H1 (cell line): ENCODE measurements at regions not wholly inside any gene's neighbourhood (a gene's known extent, or its start where the extent isn't known, plus 50 kb on each side); places are given as distances from the start of the nearest gene placed in this dataset.

Experiments
- CTCF ChIA-PET: fragments of 300-600 bp; sonication (Branson Sonifier 250); formaldehyde crosslinking; loops from one replicate; lab custom pipeline; 2021; ENCODE audit not compliant: partially characterized antibody; lab: Charles Lee
- POLR2A ChIA-PET: fragments of 300-600 bp; sonication (Branson Sonifier 250); formaldehyde crosslinking; loops from one replicate; lab custom pipeline; 2021; ENCODE audit warnings: inconsistent platforms; ENCODE audit not compliant: partially characterized antibody; lab: Charles Lee
- DNase-seq, 2 experiments: peaks; one replicate each; pipeline versions ENCODE4 v3.0.0 to v3.0.0-alpha.2; 2010 to 2022; ENCODE audit warnings: low spot score in 2 of 2, low read depth in 1 of 2, mixed read lengths in 1 of 2
- FAIRE-seq: peaks from 2 replicates; lab custom pipeline; 2011; peaks lifted over from hg19 to GRCh38; lab: Jason Lieb, UNC
- H2AFZ ChIP-seq: 2 replicates; pipeline ENCODE4 v1.8.1; 2012; ENCODE audit warnings: low read length, inconsistent platforms
- H2AK5ac ChIP-seq: 2 replicates; pipeline ENCODE4 v1.6.1; 2013; ENCODE audit warnings: low read depth, low read length
- H2BK120ac ChIP-seq: replicated peaks from 2 replicates; pipeline ENCODE3; 2013; ENCODE audit warnings: low read depth, low read length, inconsistent platforms
- H2BK12ac ChIP-seq: 2 replicates; pipeline ENCODE4 v1.6.1; 2013; ENCODE audit warnings: low read depth, low read length
- H2BK15ac ChIP-seq: 2 replicates; pipeline ENCODE4 v1.6.1; 2013; ENCODE audit warnings: low read length
- H2BK20ac ChIP-seq: 2 replicates; pipeline ENCODE4 v1.6.1; 2013; ENCODE audit warnings: low read length
- H2BK5ac ChIP-seq: 2 replicates; pipeline ENCODE4 v1.6.1; 2013; ENCODE audit warnings: low read depth, low read length
- H3K14ac ChIP-seq: 2 replicates; pipeline ENCODE4 v1.6.1; 2013; ENCODE audit warnings: inconsistent platforms; ENCODE audit not compliant: insufficient read length
- H3K18ac ChIP-seq: 2 replicates; pipeline ENCODE4 v1.6.1; 2013; ENCODE audit warnings: low read length; ENCODE audit errors: extremely low read depth
- H3K23ac ChIP-seq: 2 replicates; pipeline ENCODE4 v1.6.1; 2013; ENCODE audit warnings: inconsistent platforms; ENCODE audit not compliant: insufficient read length
- H3K23me2 ChIP-seq: 2 replicates; pipeline ENCODE4 v1.6.1; 2013; ENCODE audit warnings: low read depth, low read length
- H3K27ac ChIP-seq: 2 replicates; pipeline ENCODE4 v1.6.1; 2011; ENCODE audit warnings: low read depth, low read length, inconsistent platforms
- H3K27me3 ChIP-seq, 4 experiments: replicated peaks in 1 of 4; 1 replicate in 1 of 4; 2 replicates in 3 of 4; pipeline versions ENCODE4 v1.6.1 to v1.8.1; 2011 to 2013; ENCODE audit warnings: low read length in 3 of 4, mild to moderate bottlenecking in 3 of 4, inconsistent platforms in 2 of 4, mixed read lengths in 2 of 4, moderate library complexity in 1 of 4; ENCODE audit not compliant: control insufficient read depth in 3 of 4, insufficient read depth in 3 of 4; ENCODE audit errors: extremely low read depth in 1 of 4
- H3K36me3 ChIP-seq, 4 experiments: 2 replicates each; pipeline versions ENCODE4 v1.6.1 to v1.8.1; 2011 to 2013; ENCODE audit warnings: mild to moderate bottlenecking in 4 of 4, low read length in 3 of 4, moderate library complexity in 2 of 4, control low read depth in 1 of 4, inconsistent platforms in 1 of 4; ENCODE audit not compliant: insufficient read depth in 4 of 4, control insufficient read depth in 2 of 4
- H3K4ac ChIP-seq: replicated peaks from 2 replicates; pipeline ENCODE3; 2013; ENCODE audit warnings: low read length, low read depth, mixed read lengths, inconsistent platforms; ENCODE audit not compliant: insufficient read length
- H3K4me1 ChIP-seq, 4 experiments: replicated peaks in 1 of 4; 1 replicate in 1 of 4; 2 replicates in 3 of 4; pipeline versions ENCODE4 v1.6.1 to v1.8.1; 2011 to 2013; ENCODE audit warnings: low read length in 3 of 4, inconsistent platforms in 2 of 4, mixed read lengths in 1 of 4; ENCODE audit not compliant: insufficient read depth in 4 of 4, control insufficient read depth in 3 of 4
- H3K4me2 ChIP-seq, 2 experiments: 2 replicates each; pipeline versions ENCODE4 v1.6.1 to v1.8.1; 2011 to 2013; ENCODE audit warnings: low read depth in 2 of 2, low read length in 2 of 2, control low read depth in 1 of 2, inconsistent platforms in 1 of 2, mild to moderate bottlenecking in 1 of 2; ENCODE audit not compliant: insufficient read depth in 1 of 2
- H3K4me3 ChIP-seq, 4 experiments: fragments of 200-600, 300-600 bp in 1 of 4; sonication (generic), shearing (Covaris generic), sonication (Bioruptor Twin) in 1 of 4; 2 replicates each; pipeline versions ENCODE4 v1.5.1 to v1.8.1; 2011 to 2016; ENCODE audit warnings: low read length in 4 of 4, low read depth in 3 of 4, control low read depth in 2 of 4, inconsistent platforms in 2 of 4, mild to moderate bottlenecking in 2 of 4, mixed read lengths in 1 of 4, moderate library complexity in 1 of 4; ENCODE audit not compliant: insufficient read depth in 2 of 4; ENCODE audit errors: extremely low read depth in 1 of 4
- H3K56ac ChIP-seq: replicated peaks from 2 replicates; pipeline ENCODE3; 2013; ENCODE audit warnings: low read depth, mild to moderate bottlenecking, mixed read lengths, low read length, inconsistent platforms; ENCODE audit not compliant: insufficient read length
- H3K79me1 ChIP-seq: 2 replicates; pipeline ENCODE4 v1.6.1; 2013; ENCODE audit warnings: low read depth, low read length, control low read depth
- H3K79me2 ChIP-seq, 2 experiments: 2 replicates each; pipeline versions ENCODE4 v1.6.1 to v1.8.1; 2012 to 2013; ENCODE audit warnings: low read length in 2 of 2, mild to moderate bottlenecking in 2 of 2, inconsistent platforms in 1 of 2; ENCODE audit not compliant: insufficient read depth in 2 of 2, control insufficient read depth in 1 of 2
- H3K9ac ChIP-seq, 4 experiments: replicated peaks in 1 of 4; 1 replicate in 1 of 4; 2 replicates in 3 of 4; pipeline versions ENCODE4 v1.6.1 to v1.8.1; 2011 to 2013; ENCODE audit warnings: low read depth in 3 of 4, low read length in 3 of 4, control low read depth in 2 of 4, mild to moderate bottlenecking in 2 of 4, moderate library complexity in 2 of 4, inconsistent platforms in 1 of 4; ENCODE audit errors: extremely low read depth in 1 of 4
- H3K9me3 ChIP-seq, 2 experiments: 2 replicates each; pipeline versions ENCODE4 v1.6.1 to v1.8.1; 2012 to 2013; ENCODE audit warnings: mild to moderate bottlenecking in 2 of 2, moderate library complexity in 2 of 2, control low read depth in 1 of 2, inconsistent platforms in 1 of 2, low read depth in 1 of 2, low read length in 1 of 2, mixed read lengths in 1 of 2; ENCODE audit not compliant: insufficient read depth in 2 of 2
- H4K20me1 ChIP-seq, 2 experiments: replicated peaks in 1 of 2; 2 replicates each; pipeline versions ENCODE3 to v1.8.1; 2011 to 2013; ENCODE audit warnings: inconsistent platforms in 2 of 2, low read length in 2 of 2, mild to moderate bottlenecking in 1 of 2; ENCODE audit not compliant: insufficient read depth in 2 of 2, control insufficient read depth in 1 of 2
- H4K5ac ChIP-seq: 2 replicates; pipeline ENCODE4 v1.6.1; 2013; ENCODE audit warnings: low read length, low read depth, mixed read lengths, inconsistent platforms; ENCODE audit not compliant: insufficient read length
- H4K8ac ChIP-seq: 2 replicates; pipeline ENCODE4 v1.8.0; 2013; ENCODE audit warnings: mild to moderate bottlenecking, moderate library complexity, low read length, inconsistent platforms; ENCODE audit not compliant: insufficient read depth; ENCODE audit errors: extremely low read depth
- H4K91ac ChIP-seq: replicated peaks from 2 replicates; pipeline ENCODE3; 2013; ENCODE audit warnings: low read length, mixed read lengths, inconsistent platforms; ENCODE audit not compliant: insufficient read length
- BACH1 ChIP-seq: IDR thresholded peaks from 2 replicates; pipeline ENCODE4 v1.6.1; 2012; ENCODE audit warnings: low read length, improper control_type of control experiment
- CEBPB ChIP-seq: IDR thresholded peaks from 2 replicates; pipeline ENCODE4 v1.6.1; 2012; ENCODE audit warnings: low read depth, low read length
- RFX5 ChIP-seq: IDR thresholded peaks from 2 replicates; pipeline ENCODE4 v1.6.1; 2011; ENCODE audit warnings: low read depth, low read length, improper control_type of control experiment, borderline replicate concordance
- TF ChIP-seq, protein P1 (sequence below): IDR thresholded peaks from 2 replicates; pipeline ENCODE4 v1.6.1; 2012; ENCODE audit warnings: low read length, inconsistent platforms

DNA sequence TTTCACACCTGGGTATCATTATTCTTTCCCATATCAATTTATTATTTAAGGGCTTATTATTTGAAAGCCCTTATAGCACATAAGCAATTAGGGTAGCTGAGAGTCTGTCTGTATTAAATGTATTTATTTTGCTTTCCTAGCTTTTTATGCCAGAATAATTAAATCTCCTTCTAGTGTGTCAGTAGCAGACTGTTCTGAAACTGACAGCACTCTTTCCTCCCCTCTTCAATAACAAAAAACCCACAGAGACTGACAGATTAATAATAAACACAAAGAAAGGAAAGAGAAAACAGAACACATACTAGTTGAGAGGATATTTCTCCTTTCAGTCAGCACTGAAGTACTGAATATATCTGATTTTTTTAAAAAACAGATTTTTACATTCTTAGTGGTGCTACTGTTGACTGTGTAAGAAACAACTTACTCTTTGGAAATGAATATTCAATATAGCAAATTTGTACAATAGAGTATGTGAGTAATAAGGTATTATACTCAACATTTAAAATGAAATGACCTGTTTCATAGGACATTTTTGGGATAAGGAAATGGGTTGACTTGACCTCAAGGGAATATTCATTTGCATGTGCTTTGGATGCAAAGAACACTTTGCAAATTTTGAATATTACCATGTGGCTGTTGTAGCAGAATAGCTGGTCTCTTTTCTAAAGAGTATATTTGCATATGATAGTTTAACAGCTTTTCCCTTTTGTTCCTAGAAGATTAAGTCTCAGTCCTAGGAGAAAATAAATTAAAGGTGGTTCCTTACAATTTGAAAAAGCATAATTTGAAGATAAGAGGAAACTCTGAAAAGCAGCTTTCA is 208.3 kb downstream of the SPATA31D1 start:
- H2BK12ac ChIP-seq: no peak overlapping the region
- H3K14ac ChIP-seq: no peak overlapping the region
- no peaks in the 10 kb centered on the region for H3K27me3 ChIP-seq
- H4K91ac ChIP-seq: no peak overlapping the region
- no peaks in the 10 kb centered on the region for H3K23me2 ChIP-seq
- ChIA-PET CTCF (no interaction called here), POLR2A (no interaction called here)
- no peaks in the 10 kb centered on the region for H4K20me1 ChIP-seq
- FAIRE-seq: no peak
- no peak overlapping the region for H2BK120ac ChIP-seq
- TF ChIP-seq, protein P1, sequence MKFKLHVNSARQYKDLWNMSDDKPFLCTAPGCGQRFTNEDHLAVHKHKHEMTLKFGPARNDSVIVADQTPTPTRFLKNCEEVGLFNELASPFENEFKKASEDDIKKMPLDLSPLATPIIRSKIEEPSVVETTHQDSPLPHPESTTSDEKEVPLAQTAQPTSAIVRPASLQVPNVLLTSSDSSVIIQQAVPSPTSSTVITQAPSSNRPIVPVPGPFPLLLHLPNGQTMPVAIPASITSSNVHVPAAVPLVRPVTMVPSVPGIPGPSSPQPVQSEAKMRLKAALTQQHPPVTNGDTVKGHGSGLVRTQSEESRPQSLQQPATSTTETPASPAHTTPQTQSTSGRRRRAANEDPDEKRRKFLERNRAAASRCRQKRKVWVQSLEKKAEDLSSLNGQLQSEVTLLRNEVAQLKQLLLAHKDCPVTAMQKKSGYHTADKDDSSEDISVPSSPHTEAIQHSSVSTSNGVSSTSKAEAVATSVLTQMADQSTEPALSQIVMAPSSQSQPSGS: no peak
- TF ChIP-seq BACH1: no peak
- TF ChIP-seq RFX5: no peak
- TF ChIP-seq CEBPB: no peak
- no peak overlapping the region for H2BK15ac ChIP-seq
- H3K4me2 ChIP-seq: no peak overlapping the region
- H3K4ac ChIP-seq: no peak overlapping the region
- no peaks in the 10 kb centered on the region for H3K79me2 ChIP-seq
- peaks cover 0 to 8% of the 10 kb centered on the region in 2 experiments; a peak in 2 of 4 replicates for H3K9me3 ChIP-seq
- no peaks in the 10 kb centered on the region for H3K79me1 ChIP-seq
- H4K5ac ChIP-seq: no peak overlapping the region
- H3K9ac ChIP-seq: no peak overlapping the region
- H2BK5ac ChIP-seq: no peak overlapping the region
- H3K56ac ChIP-seq: no peak overlapping the region
- H3K36me3 ChIP-seq: no peaks in the 10 kb centered on the region; a peak in 1 of 8 replicates
- H3K27ac ChIP-seq: no peak overlapping the region
- peaks cover 0 to 3% (median 0%) of the 10 kb centered on the region in 4 experiments; a peak in 1 of 7 replicates for H3K4me1 ChIP-seq
- H2AK5ac ChIP-seq: no peak overlapping the region
- peak overlapping the region in 1 of 4 experiments; percentile 25; a peak in 1 of 8 replicates for H3K4me3 ChIP-seq
- no peak for DNase-seq
- no peak overlapping the region for H4K8ac ChIP-seq
- H3K18ac ChIP-seq: no peak overlapping the region
- no peak overlapping the region for H3K23ac ChIP-seq
- H2AFZ ChIP-seq: no peak overlapping the region
- H2BK20ac ChIP-seq: no peak overlapping the region
